ENCODE measurements at regions not wholly inside any gene's neighbourhood (a gene's known extent, or its start where the extent isn't known, plus 50 kb on each side); places are given as distances from the start of the nearest gene placed in this dataset.

GRCh38 chr10:60542657-60543056, 153.0 kb upstream of the ANK3 start:
- TF ChIP-seq CTCF (conservative IDR thresholded peaks at IDR 0.05; ENCODE audit: low read depth, low read length) = no peak
- TF ChIP-seq EZH2 (IDR thresholded peaks at IDR 0.05; ENCODE audit: borderline replicate concordance, low read depth, low read length, poor library complexity, severe bottlenecking) = no peak
- CTCF ChIA-PET = no interaction called here
- peaks cover 14% of the 10 kb centered on the region for H3K4me1 ChIP-seq (ENCODE audit: insufficient read depth, low read length, poor library complexity, severe bottlenecking)
- H3K27ac ChIP-seq (ENCODE audit: low read depth, low read length, poor library complexity, severe bottlenecking) = no peak overlapping the region
- H3K27me3 ChIP-seq (replicated peaks; ENCODE audit: insufficient read depth, low read depth, low read length, poor library complexity) = no peaks in the 10 kb centered on the region
- no peaks in the 10 kb centered on the region for H3K36me3 ChIP-seq (ENCODE audit: insufficient read depth, low read length, poor library complexity, severe bottlenecking)
- H3K9me3 ChIP-seq (ENCODE audit: low read depth, low read length, poor library complexity, severe bottlenecking) = no peaks in the 10 kb centered on the region
- intact Hi-C loops (cut with micrococcal nuclease; ENCODE audit: unreplicated experiment) = loop anchor here (5.0 to 10.0 kb wide), 3 partner anchors 95 to 232 kb away; partner anchors contain the start of gene CDK1
- POLR2A ChIA-PET (ENCODE audit: low non-redundant PET) = no interaction called here
- no TSS peak for BruUV-seq (replicated peaks)
- DNase-seq (ENCODE audit: low spot score) = no peak
- H3K4me3 ChIP-seq (ENCODE audit: low read depth, low read length, poor library complexity, severe bottlenecking) = no peak overlapping the region

GRCh38 chr10:60541451-60541850, 151.8 kb upstream of the ANK3 start:
- intact Hi-C loops (cut with micrococcal nuclease; ENCODE audit: unreplicated experiment) = loop anchor here (5.0 to 10.0 kb wide), 3 partner anchors 94 to 233 kb away; partner anchors contain the start of gene CDK1
- H3K4me1 ChIP-seq (ENCODE audit: insufficient read depth, low read length, poor library complexity, severe bottlenecking) = peaks cover 19% of the 10 kb centered on the region
- DNase-seq (ENCODE audit: low spot score) = no peak
- ChIA-PET POLR2A (ENCODE audit: low non-redundant PET) (no interaction called here), CTCF (no interaction called here)
- H3K36me3 ChIP-seq (ENCODE audit: insufficient read depth, low read length, poor library complexity, severe bottlenecking) = no peaks in the 10 kb centered on the region
- no peaks in the 10 kb centered on the region for H3K27me3 ChIP-seq (replicated peaks; ENCODE audit: insufficient read depth, low read depth, low read length, poor library complexity)
- BruUV-seq (replicated peaks) = no TSS peak
- H3K4me3 ChIP-seq (ENCODE audit: low read depth, low read length, poor library complexity, severe bottlenecking) = no peak overlapping the region
- TF ChIP-seq CTCF (conservative IDR thresholded peaks at IDR 0.05; ENCODE audit: low read depth, low read length) (no peak), EZH2 (IDR thresholded peaks at IDR 0.05; ENCODE audit: borderline replicate concordance, low read depth, low read length, poor library complexity, severe bottlenecking) (no peak)
- no peaks in the 10 kb centered on the region for H3K9me3 ChIP-seq (ENCODE audit: low read depth, low read length, poor library complexity, severe bottlenecking)
- H3K27ac ChIP-seq (ENCODE audit: low read depth, low read length, poor library complexity, severe bottlenecking) = no peak overlapping the region

GRCh38 chr10:60537697-60538096, 148.0 kb upstream of the ANK3 start:
- no peak overlapping the region for H3K4me3 ChIP-seq (ENCODE audit: low read depth, low read length, poor library complexity, severe bottlenecking)
- BruUV-seq (replicated peaks) = no TSS peak
- POLR2A ChIA-PET (ENCODE audit: low non-redundant PET) = no interaction called here
- no peaks in the 10 kb centered on the region for H3K36me3 ChIP-seq (ENCODE audit: insufficient read depth, low read length, poor library complexity, severe bottlenecking)
- CTCF ChIA-PET = no interaction called here
- H3K4me1 ChIP-seq (ENCODE audit: insufficient read depth, low read length, poor library complexity, severe bottlenecking) = peaks cover 21% of the 10 kb centered on the region
- no peaks in the 10 kb centered on the region for H3K9me3 ChIP-seq (ENCODE audit: low read depth, low read length, poor library complexity, severe bottlenecking)
- no peak for TF ChIP-seq CTCF (conservative IDR thresholded peaks at IDR 0.05; ENCODE audit: low read depth, low read length)
- no peak for TF ChIP-seq EZH2 (IDR thresholded peaks at IDR 0.05; ENCODE audit: borderline replicate concordance, low read depth, low read length, poor library complexity, severe bottlenecking)
- intact Hi-C loops (cut with micrococcal nuclease; ENCODE audit: unreplicated experiment) = no loop called here
- peak; percentile 23 for DNase-seq (ENCODE audit: low spot score)
- no peak overlapping the region for H3K27ac ChIP-seq (ENCODE audit: low read depth, low read length, poor library complexity, severe bottlenecking)
- H3K27me3 ChIP-seq (replicated peaks; ENCODE audit: insufficient read depth, low read depth, low read length, poor library complexity) = no peaks in the 10 kb centered on the region

All from A673 (cell line).